ENCODE measurements at regions not wholly inside any gene's neighbourhood (a gene's known extent, or its start where the extent isn't known, plus 50 kb on each side); places are given as distances from the start of the nearest gene placed in this dataset.

- no peak overlapping the region for H4K5ac ChIP-seq (ENCODE audit: insufficient read length, low read depth, low read length)
- H3K79me2 ChIP-seq (ENCODE audit: control insufficient read depth in 1 of 2, insufficient read depth in 2 of 2, low read length in 2 of 2) = no peaks in the 10 kb centered on the region
- no peak overlapping the region for H3K4me2 ChIP-seq (ENCODE audit: insufficient read depth in 1 of 2, low read depth in 2 of 2, low read length in 2 of 2)
- FAIRE-seq = no peak
- no peaks in the 10 kb centered on the region for H3K23me2 ChIP-seq (ENCODE audit: low read depth, low read length)
- H3K79me1 ChIP-seq (ENCODE audit: low read depth, low read length) = no peaks in the 10 kb centered on the region; the same call in 1 of the 2 replicates
- H3K27me3 ChIP-seq (replicated peaks in 1 of 4; ENCODE audit: control insufficient read depth in 3 of 4, extremely low read depth in 1 of 4, insufficient read depth in 3 of 4, low read length in 3 of 4) = no peaks in the 10 kb centered on the region
- H3K4me1 ChIP-seq (replicated peaks in 1 of 4; ENCODE audit: control insufficient read depth in 3 of 4, insufficient read depth in 4 of 4, low read length in 3 of 4) = no peaks in the 10 kb centered on the region
- H3K14ac ChIP-seq (ENCODE audit: insufficient read length) = no peak overlapping the region
- no peak overlapping the region for H3K4ac ChIP-seq (replicated peaks; ENCODE audit: insufficient read length, low read depth, low read length)
- no peak overlapping the region for H3K56ac ChIP-seq (replicated peaks; ENCODE audit: insufficient read length, low read depth, low read length)
- no peak overlapping the region for H4K91ac ChIP-seq (replicated peaks; ENCODE audit: insufficient read length, low read length)
- no peak overlapping the region for H3K9ac ChIP-seq (replicated peaks in 1 of 4; ENCODE audit: extremely low read depth in 1 of 4, low read depth in 3 of 4, low read length in 3 of 4)
- H3K23ac ChIP-seq (ENCODE audit: insufficient read length) = no peak overlapping the region
- CTCF ChIA-PET (ENCODE audit: partially characterized antibody) = interaction anchor here (0.9 to 1.6 kb wide), 2 partner anchors 30 to 183 kb away, joined by 3 to 5 read pairs; no protein-coding TSS in a partner anchor
- H4K20me1 ChIP-seq (replicated peaks in 1 of 2; ENCODE audit: control insufficient read depth in 1 of 2, insufficient read depth in 2 of 2, low read length in 2 of 2) = no peaks in the 10 kb centered on the region
- no peak overlapping the region for H3K18ac ChIP-seq (ENCODE audit: extremely low read depth, low read length)
- no peak overlapping the region for H4K8ac ChIP-seq (ENCODE audit: extremely low read depth, insufficient read depth, low read length)
- H3K9me3 ChIP-seq (ENCODE audit: insufficient read depth in 2 of 2, low read depth in 1 of 2, low read length in 1 of 2) = 0 out of 4 replicates have a peak, but pooled peaks cover 0 to 3% of the 10 kb centered on the region in 2 experiments
- WGBS, 2 experiments (ENCODE audit: extremely low coverage in 1 of 2, insufficient coverage in 1 of 2, insufficient read length in 1 of 2, insufficient replicate concordance in 2 of 2, low coverage in 1 of 2, low lambda C conversion rate in 2 of 2, missing lambda C conversion rate in 1 of 2) = 92% methylated on average over 5 of the region's 5 CpGs; no CpG with 5 or more reads in 1 of the 2 experiments
- POLR2A ChIA-PET (ENCODE audit: partially characterized antibody) = no interaction called here
- no peak overlapping the region for H2AFZ ChIP-seq (ENCODE audit: low read length)
- H3K36me3 ChIP-seq (ENCODE audit: control insufficient read depth in 2 of 4, insufficient read depth in 4 of 4, low read length in 3 of 4) = no peaks in the 10 kb centered on the region
- H2BK120ac ChIP-seq (replicated peaks; ENCODE audit: low read depth, low read length) = no peak overlapping the region
- DNase-seq (ENCODE audit: low read depth in 1 of 2, low spot score in 2 of 2) = no peak
- H2AK5ac ChIP-seq (ENCODE audit: low read depth, low read length) = no peak overlapping the region
- no peak overlapping the region for H2BK15ac ChIP-seq (ENCODE audit: low read length)
- H2BK20ac ChIP-seq (ENCODE audit: low read length) = no peak overlapping the region
- no peak overlapping the region for H3K4me3 ChIP-seq (ENCODE audit: extremely low read depth in 1 of 4, insufficient read depth in 2 of 4, low read depth in 3 of 4, low read length in 4 of 4)
- H3K27ac ChIP-seq (ENCODE audit: low read depth, low read length) = no peak overlapping the region
- H2BK12ac ChIP-seq (ENCODE audit: low read depth, low read length) = no peak overlapping the region; the same call in 1 of the 2 replicates
- H2BK5ac ChIP-seq (ENCODE audit: low read depth, low read length) = no peak overlapping the region
- TF ChIP-seq MAX (IDR thresholded peaks at IDR 0.05) = no peak
- TF ChIP-seq CBX8 (IDR thresholded peaks at IDR 0.05; ENCODE audit: borderline replicate concordance, low read depth, low read length) = no peak
- no peak for TF ChIP-seq BRCA1 (IDR thresholded peaks at IDR 0.05; ENCODE audit: low read depth, low read length)
- TF ChIP-seq CTCF (IDR thresholded peaks at IDR 0.05; ENCODE audit: control extremely low read depth in 1 of 3, insufficient read depth in 1 of 3, low read depth in 1 of 3, low read length in 3 of 3) = no peak
- no peak for TF ChIP-seq RXRA (IDR thresholded peaks at IDR 0.05; ENCODE audit: insufficient read depth, low read depth, low read length)
- TF ChIP-seq CHD1 (IDR thresholded peaks at IDR 0.05; ENCODE audit: low read depth, low read length) = no peak
- TF ChIP-seq NRF1 (IDR thresholded peaks at IDR 0.05; ENCODE audit: low read depth, low read length) = no peak
- no peak for TF ChIP-seq NANOG (IDR thresholded peaks at IDR 0.05; ENCODE audit: insufficient read depth, low read depth, low read length, poor library complexity, severe bottlenecking)
- no peak for TF ChIP-seq FOSL1 (IDR thresholded peaks at IDR 0.05; ENCODE audit: insufficient read depth, low read depth, low read length)
- no peak for TF ChIP-seq RFX5 (IDR thresholded peaks at IDR 0.05; ENCODE audit: borderline replicate concordance, low read depth, low read length)
- TF ChIP-seq ASH2L (IDR thresholded peaks at IDR 0.05; ENCODE audit: low read length) = no peak
Measured at GRCh38 chr6:132096996-132097395, 145.8 kb upstream of the CCN2 start.

Measured in H1 (cell line).